ENCODE measurements at regions not wholly inside any gene's neighbourhood (a gene's known extent, or its start where the extent isn't known, plus 50 kb on each side); places are given as distances from the start of the nearest gene placed in this dataset.

- TF ChIP-seq POLR2A (IDR thresholded peaks at IDR 0.05) (no peak), CTCF (IDR thresholded peaks at IDR 0.05) (no peak)
Measured at GRCh38 chr1:4081806-4082711, 182.0 kb upstream of the C1orf174 start.

All from thyroid gland (tissue), 4 donors.